ENCODE measurements at regions not wholly inside any gene's neighbourhood (a gene's known extent, or its start where the extent isn't known, plus 50 kb on each side); places are given as distances from the start of the nearest gene placed in this dataset.

- no peak for TF ChIP-seq CTCF (IDR thresholded peaks at IDR 0.05; ENCODE audit: insufficient read depth, low read depth, low read length, missing control alignments)
- DNase-seq (ENCODE audit: low read depth), result no peak
- H3K4me3 ChIP-seq (ENCODE audit: low read depth, low read length), result no peak overlapping the region
Observed at GRCh38 chr6:1463751-1464426, 74.5 kb downstream of the FOXF2 start.

GRCh38 chr6:1464781-1465370 lies 75.5 kb downstream of the FOXF2 start:
- no peak for DNase-seq (ENCODE audit: low read depth)
- no peak for TF ChIP-seq CTCF (IDR thresholded peaks at IDR 0.05; ENCODE audit: insufficient read depth, low read depth, low read length, missing control alignments)
- no peak overlapping the region for H3K4me3 ChIP-seq (ENCODE audit: low read depth, low read length)

GRCh38 chr6:1468126-1468525 lies 78.8 kb downstream of the FOXF2 start:
- no peak for DNase-seq (ENCODE audit: low read depth)
- TF ChIP-seq CTCF (IDR thresholded peaks at IDR 0.05; ENCODE audit: insufficient read depth, low read depth, low read length, missing control alignments), result no peak
- H3K4me3 ChIP-seq (ENCODE audit: low read depth, low read length), result no peak overlapping the region

GRCh38 chr6:1470040-1470439 lies 80.7 kb downstream of the FOXF2 start:
- peak; percentile 71 for DNase-seq (ENCODE audit: low read depth)
- no peak for TF ChIP-seq CTCF (IDR thresholded peaks at IDR 0.05; ENCODE audit: insufficient read depth, low read depth, low read length, missing control alignments)
- H3K4me3 ChIP-seq (ENCODE audit: low read depth, low read length), result no peak overlapping the region

GRCh38 chr6:1472643-1473042 lies 83.3 kb downstream of the FOXF2 start:
- no peak for DNase-seq (ENCODE audit: low read depth)
- no peak overlapping the region for H3K4me3 ChIP-seq (ENCODE audit: low read depth, low read length)
- no peak for TF ChIP-seq CTCF (IDR thresholded peaks at IDR 0.05; ENCODE audit: insufficient read depth, low read depth, low read length, missing control alignments)

GRCh38 chr6:1473166-1473565 lies 83.8 kb downstream of the FOXF2 start:
- H3K4me3 ChIP-seq (ENCODE audit: low read depth, low read length), result no peak overlapping the region
- no peak for DNase-seq (ENCODE audit: low read depth)
- no peak for TF ChIP-seq CTCF (IDR thresholded peaks at IDR 0.05; ENCODE audit: insufficient read depth, low read depth, low read length, missing control alignments)

- no peak overlapping the region for H3K4me3 ChIP-seq (ENCODE audit: low read depth, low read length)
- TF ChIP-seq CTCF (IDR thresholded peaks at IDR 0.05; ENCODE audit: insufficient read depth, low read depth, low read length, missing control alignments), result no peak
- no peak for DNase-seq (ENCODE audit: low read depth)
Observed at GRCh38 chr6:1473598-1473997, 84.2 kb downstream of the FOXF2 start.
